Lung (tissue), 11 donors: ENCODE measurements at regions not wholly inside any gene's neighbourhood (a gene's known extent, or its start where the extent isn't known, plus 50 kb on each side); places are given as distances from the start of the nearest gene placed in this dataset.
A peak's percentile ranks its signal among the peaks of the same experiment; 100 is the strongest.

Experiments used
- ATAC-seq: fragments of 200-7000 bp; cut with Tn5 transposase; one replicate; pipeline ENCODE4 v1.9.1; 2020; ENCODE audit warnings: moderate number of reproducible peaks; ENCODE audit not compliant: insufficient read depth, low FRiP score
- DNase-seq, 3 donors: peaks; one replicate each; pipeline ENCODE4 v3.0.0-alpha.2; 2013 to 2017
- H3K27ac ChIP-seq, 2 donors: one replicate each; pipeline ENCODE4 v1.5.1; 2013; ENCODE audit warnings: mild to moderate bottlenecking in 2 of 2, moderate library complexity in 2 of 2, control low read depth in 1 of 2, inconsistent platforms in 1 of 2, low read depth in 1 of 2, low read length in 1 of 2
- H3K27me3 ChIP-seq, 3 donors: one replicate each; pipeline ENCODE4 v1.5.1; 2013; ENCODE audit warnings: low read length in 2 of 3; ENCODE audit not compliant: control insufficient read depth in 3 of 3, insufficient read depth in 3 of 3
- H3K36me3 ChIP-seq, 4 donors: one replicate each; pipeline ENCODE4 v1.5.1; 2013; ENCODE audit warnings: low read length in 4 of 4, mild to moderate bottlenecking in 1 of 4, moderate library complexity in 1 of 4; ENCODE audit not compliant: control insufficient read depth in 4 of 4, insufficient read depth in 4 of 4
- H3K4me1 ChIP-seq, 5 donors: one replicate each; pipeline ENCODE4 v1.5.1; 2013; ENCODE audit warnings: low read length in 5 of 5, mild to moderate bottlenecking in 2 of 5, moderate library complexity in 1 of 5; ENCODE audit not compliant: control insufficient read depth in 5 of 5, insufficient read depth in 5 of 5
- H3K4me3 ChIP-seq: one replicate; pipeline ENCODE4 v1.5.1; 2013; ENCODE audit warnings: mild to moderate bottlenecking, control low read depth, moderate library complexity
- H3K9ac ChIP-seq, 2 donors: one replicate each; pipeline ENCODE4 v1.5.1; 2013; ENCODE audit warnings: low read length in 2 of 2, control low read depth in 1 of 2; ENCODE audit not compliant: insufficient read depth in 1 of 2
- H3K9me3 ChIP-seq, 4 donors: one replicate each; pipeline ENCODE4 v1.5.1; 2013; ENCODE audit warnings: low read length in 3 of 4, mild to moderate bottlenecking in 1 of 4, moderate library complexity in 1 of 4; ENCODE audit not compliant: control insufficient read depth in 4 of 4, insufficient read depth in 3 of 4
- CTCF ChIP-seq: IDR thresholded peaks from 2 replicates; pipeline ENCODE4 v1.5.1; 2012; ENCODE audit warnings: mild to moderate bottlenecking; ENCODE audit errors: control extremely low read depth, extremely low read depth
- WGBS, 2 donors: extraction: QIAGEN DNeasy Blood & Tissue Kit; methylation state at CpG; one replicate each; pipeline ENCODE4 v1.1.7; 2013; 5-methylcytosine and 5-hydroxymethylcytosine counted together
- donor health status: control.
- donor health status: control.
- donor health status: Bipolar disorder and iron deficiency.
- donor health status: healthy.
- donor health status: DM: yes; HTN: yes; CAD: no.

GRCh38 chr9:530681-531080, 310.8 kb upstream of the DMRT1 start:
- Histone ChIP-seq H3K4me1 (peaks cover 3 to 45% (median 10%) of the 10 kb centered on the region in 5 donors), H3K4me3 (no peak overlapping the region), H3K27ac (no peak overlapping the region), H3K9me3 (no peaks in the 10 kb centered on the region), H3K36me3 (no peaks in the 10 kb centered on the region), H3K27me3 (no peaks in the 10 kb centered on the region), H3K9ac (no peak overlapping the region)
- ATAC-seq (no peak), DNase-seq (no peak)
- TF ChIP-seq CTCF = no peak
- 51 to 63% methylated on average over 3 of the region's 3 CpGs for WGBS, 2 donors

GRCh38 chr9:532707-533106, 308.8 kb upstream of the DMRT1 start:
- H3K4me3 ChIP-seq = no peak overlapping the region
- H3K27me3 ChIP-seq = no peaks in the 10 kb centered on the region
- H3K9ac ChIP-seq = no peak overlapping the region
- 66 to 87% methylated on average over 6 of the region's 6 CpGs for WGBS, 2 donors
- H3K4me1 ChIP-seq = peaks cover 3 to 50% (median 10%) of the 10 kb centered on the region in 5 donors
- H3K9me3 ChIP-seq = no peaks in the 10 kb centered on the region
- ATAC-seq (no peak), DNase-seq (peak in 1 of 3 donors; percentile 46)
- no peaks in the 10 kb centered on the region for H3K36me3 ChIP-seq
- no peak for TF ChIP-seq CTCF
- H3K27ac ChIP-seq = peak overlapping the region in 1 of 2 donors; percentile 56

- ATAC-seq (no peak), DNase-seq (no peak)
- 39 to 73% methylated on average over 4 of the region's 4 CpGs for WGBS, 2 donors
- Histone ChIP-seq H3K4me1 (peaks cover 3 to 47% (median 10%) of the 10 kb centered on the region in 5 donors), H3K27ac (peak overlapping the region in 1 of 2 donors; percentile 82), H3K9ac (no peak overlapping the region), H3K4me3 (no peak overlapping the region), H3K36me3 (peaks cover 0 to 1% (median 0%) of the 10 kb centered on the region in 4 donors), H3K9me3 (no peaks in the 10 kb centered on the region), H3K27me3 (no peaks in the 10 kb centered on the region)
- no peak for TF ChIP-seq CTCF
Observed at GRCh38 chr9:534886-535285, 306.6 kb upstream of the DMRT1 start.

GRCh38 chr9:535356-535755, 306.1 kb upstream of the DMRT1 start:
- Histone ChIP-seq H3K36me3 (peaks cover 0 to 1% (median 0%) of the 10 kb centered on the region in 4 donors), H3K4me1 (peaks cover 3 to 47% (median 10%) of the 10 kb centered on the region in 5 donors), H3K27me3 (no peaks in the 10 kb centered on the region), H3K9me3 (no peaks in the 10 kb centered on the region), H3K4me3 (no peak overlapping the region), H3K27ac (peak overlapping the region in 1 of 2 donors; percentile 82), H3K9ac (no peak overlapping the region)
- DNase-seq (no peak), ATAC-seq (no peak)
- WGBS, 2 donors = 75 to 87% methylated on average over 4 of the region's 4 CpGs
- no peak for TF ChIP-seq CTCF
